HL-60 (cell line): ENCODE measurements at regions not wholly inside any gene's neighbourhood (a gene's known extent, or its start where the extent isn't known, plus 50 kb on each side); places are given as distances from the start of the nearest gene placed in this dataset.

ENCODE experiments used
- DNase-seq, 2 experiments: peaks; one replicate each; pipeline ENCODE4 v3.0.0-alpha.2; 2010 to 2020; ENCODE audit warnings: low read depth in 1 of 2, low spot score in 1 of 2
- H3K27ac ChIP-seq: fragments of 250-450 bp; sonication (Bioruptor Pico); replicated peaks from 2 replicates; pipeline ENCODE4 v1.5.1; 2020; ENCODE audit warnings: mild to moderate bottlenecking, moderate library complexity
- H3K27me3 ChIP-seq: fragments of 250-450 bp; sonication (Bioruptor Pico); 2 replicates; pipeline ENCODE4 v1.5.1; 2021; ENCODE audit warnings: mild to moderate bottlenecking, moderate library complexity; ENCODE audit not compliant: insufficient read depth, poor library complexity, severe bottlenecking
- H3K4me3 ChIP-seq: replicated peaks from 2 replicates; pipeline ENCODE4 v1.5.1; 2011; ENCODE audit warnings: mild to moderate bottlenecking, control low read depth, low read length; ENCODE audit not compliant: insufficient read depth
- CTCF ChIP-seq: IDR thresholded peaks from one replicate; pipeline ENCODE4 v1.5.1; 2011; ENCODE audit warnings: low read length, control low read depth, inconsistent platforms; ENCODE audit not compliant: insufficient read depth
- GABPA ChIP-seq: IDR thresholded peaks from 2 replicates; pipeline ENCODE4 v1.6.1; 2012; ENCODE audit warnings: low read depth
- POLR2AphosphoS5 ChIP-seq: IDR thresholded peaks from 2 replicates; pipeline ENCODE4 v1.6.1; 2012; ENCODE audit warnings: low read depth
- REST ChIP-seq: IDR thresholded peaks from 2 replicates; pipeline ENCODE4 v1.6.1; 2012; ENCODE audit warnings: low read depth; ENCODE audit not compliant: insufficient replicate concordance
- SPI1 ChIP-seq: IDR thresholded peaks from 2 replicates; pipeline ENCODE4 v1.6.1; 2012; ENCODE audit warnings: low read depth, mild to moderate bottlenecking, borderline replicate concordance

DNA sequence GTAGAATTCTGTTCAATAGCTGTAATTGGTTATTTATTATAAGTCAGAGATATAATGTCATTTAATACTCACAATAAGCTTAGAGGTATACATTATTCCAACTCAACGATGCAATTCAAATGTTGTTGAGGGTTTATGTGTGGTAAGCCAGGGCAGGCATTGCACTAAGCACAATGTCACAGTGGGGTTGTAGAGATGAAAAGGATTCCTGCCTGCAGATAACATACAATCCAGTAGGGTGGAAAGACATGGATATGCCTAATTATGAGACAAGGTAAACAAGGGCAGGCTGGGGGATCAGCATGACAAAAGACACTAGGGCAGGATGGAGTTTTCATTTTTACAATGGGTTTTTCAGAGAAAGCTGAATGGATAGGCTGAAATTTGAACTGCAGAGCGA is 98.7 kb upstream of the PALM2AKAP2 start:
- DNase-seq = no peak
- Histone ChIP-seq H3K27ac (no peak overlapping the region), H3K4me3 (no peak overlapping the region), H3K27me3 (peaks cover 3% of the 10 kb centered on the region)
- TF ChIP-seq CTCF = no peak
- no peak for TF ChIP-seq GABPA
- no peak for TF ChIP-seq POLR2AphosphoS5
- TF ChIP-seq SPI1 = no peak
- TF ChIP-seq REST = no peak

DNA sequence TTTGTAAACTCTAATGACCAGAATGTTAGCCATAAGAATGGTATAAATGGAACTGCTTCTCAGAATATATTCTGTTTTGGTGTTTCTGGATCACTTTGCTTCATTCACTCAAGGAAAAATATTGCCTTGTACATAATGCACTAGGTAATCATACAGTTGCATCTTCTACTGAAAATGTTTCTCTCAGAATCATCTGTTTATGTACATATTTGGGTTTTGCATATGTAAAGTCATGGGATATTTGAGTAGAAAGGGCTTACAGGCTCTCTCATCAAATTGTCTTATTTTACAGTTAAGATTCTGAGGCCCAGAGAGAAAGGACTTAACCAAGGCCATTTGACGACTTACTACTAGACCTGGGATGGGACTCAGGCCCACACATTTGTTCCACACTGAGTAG is 97.8 kb upstream of the PALM2AKAP2 start:
- no peak overlapping the region for H3K27ac ChIP-seq
- TF ChIP-seq SPI1 (no peak), POLR2AphosphoS5 (no peak), CTCF (no peak), REST (no peak), GABPA (no peak)
- no peak for DNase-seq
- H3K27me3 ChIP-seq = no peaks in the 10 kb centered on the region
- no peak overlapping the region for H3K4me3 ChIP-seq

DNA sequence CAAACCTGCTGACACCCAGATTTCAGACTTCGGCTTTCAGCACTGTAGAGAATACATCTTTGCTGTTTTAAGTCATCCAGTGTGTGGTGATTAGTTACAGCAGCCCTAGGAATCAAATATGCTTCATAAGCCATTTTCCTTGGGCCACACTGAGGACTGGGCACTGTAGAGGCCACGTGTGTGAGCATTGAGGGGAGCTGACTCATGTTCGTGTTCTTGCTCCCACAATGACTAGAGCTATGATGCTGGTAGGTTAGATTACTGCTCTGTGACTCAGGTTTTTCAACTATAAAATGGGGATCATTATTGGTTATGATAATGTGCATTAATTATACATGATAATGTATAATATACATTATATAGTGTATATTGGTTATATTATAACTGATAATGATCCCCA is 96.5 kb upstream of the PALM2AKAP2 start:
- DNase-seq = no peak
- no peaks in the 10 kb centered on the region for H3K27me3 ChIP-seq
- no peak overlapping the region for H3K27ac ChIP-seq
- no peak for TF ChIP-seq CTCF
- TF ChIP-seq GABPA = no peak
- no peak for TF ChIP-seq POLR2AphosphoS5
- TF ChIP-seq REST = no peak
- no peak for TF ChIP-seq SPI1
- H3K4me3 ChIP-seq = no peak overlapping the region
